Endometrium (tissue), 2 donors: ENCODE measurements at regions not wholly inside any gene's neighbourhood (a gene's known extent, or its start where the extent isn't known, plus 50 kb on each side); places are given as distances from the start of the nearest gene placed in this dataset.

Experiments
- FAIRE-seq: peaks from 2 replicates; lab custom pipeline; 2012; peaks lifted over from hg19 to GRCh38; lab: Jason Lieb, UNC
- donor health status: control.
- donor health status: control.

GRCh38 chr3:168289471-168290008 lies 193.8 kb upstream of the GOLIM4 start:
- FAIRE-seq = no peak

GRCh38 chr3:168288511-168289401 lies 193.0 kb upstream of the GOLIM4 start:
- no peak for FAIRE-seq

GRCh38 chr3:168285506-168285905 lies 189.8 kb upstream of the GOLIM4 start:
- FAIRE-seq = no peak

GRCh38 chr3:168284728-168285127 lies 189.0 kb upstream of the GOLIM4 start:
- FAIRE-seq = no peak

- FAIRE-seq = no peak
These were observed 179.9 kb upstream of the GOLIM4 start for GRCh38 chr3:168275662-168276061.

GRCh38 chr3:168273917-168274316 lies 178.2 kb upstream of the GOLIM4 start:
- FAIRE-seq = no peak

- FAIRE-seq = no peak
These were observed 177.3 kb upstream of the GOLIM4 start for GRCh38 chr3:168273036-168273435.

GRCh38 chr3:168272343-168272985 lies 176.7 kb upstream of the GOLIM4 start:
- no peak for FAIRE-seq

- no peak for FAIRE-seq
These were observed 176.2 kb upstream of the GOLIM4 start for GRCh38 chr3:168271932-168272331.

GRCh38 chr3:168269001-168269400 lies 173.3 kb upstream of the GOLIM4 start:
- FAIRE-seq = no peak

GRCh38 chr3:168267179-168267578 lies 171.5 kb upstream of the GOLIM4 start:
- no peak for FAIRE-seq

GRCh38 chr3:168266335-168266734 lies 170.6 kb upstream of the GOLIM4 start:
- FAIRE-seq = no peak

GRCh38 chr3:168262887-168263286 lies 167.2 kb upstream of the GOLIM4 start:
- FAIRE-seq = no peak

GRCh38 chr3:168260859-168261258 lies 165.1 kb upstream of the GOLIM4 start:
- FAIRE-seq = no peak

- no peak for FAIRE-seq
These were observed 155.6 kb upstream of the GOLIM4 start for GRCh38 chr3:168251371-168251770.

- no peak for FAIRE-seq
These were observed 154.7 kb upstream of the GOLIM4 start for GRCh38 chr3:168250415-168250861.

GRCh38 chr3:168249550-168250414 lies 154.1 kb upstream of the GOLIM4 start:
- no peak for FAIRE-seq

GRCh38 chr3:168249205-168249549 lies 153.5 kb upstream of the GOLIM4 start:
- no peak for FAIRE-seq

GRCh38 chr3:168248383-168249204 lies 152.9 kb upstream of the GOLIM4 start:
- FAIRE-seq = no peak

GRCh38 chr3:168241156-168241555 lies 145.4 kb upstream of the GOLIM4 start:
- no peak for FAIRE-seq

GRCh38 chr3:168239287-168239686 lies 143.6 kb upstream of the GOLIM4 start:
- FAIRE-seq = no peak
